ENCODE measurements at regions not wholly inside any gene's neighbourhood (a gene's known extent, or its start where the extent isn't known, plus 50 kb on each side); places are given as distances from the start of the nearest gene placed in this dataset.

- Histone ChIP-seq H3K27ac (ENCODE audit: insufficient read depth, low read depth, low read length) (no peak overlapping the region), H3K36me3 (ENCODE audit: control insufficient read depth in 2 of 2, extremely low read depth in 1 of 2, insufficient read depth in 2 of 2, low read length in 2 of 2) (no peaks in the 10 kb centered on the region), H3K4me1 (ENCODE audit: control insufficient read depth, extremely low read depth, insufficient read depth, low read length) (no peaks in the 10 kb centered on the region), H3K9me3 (replicated peaks; ENCODE audit: control insufficient read depth, insufficient read depth, low read length) (no peaks in the 10 kb centered on the region), H3K79me2 (ENCODE audit: control insufficient read depth, insufficient read depth, low read length) (no peaks in the 10 kb centered on the region), H3K4me3 (replicated peaks in 1 of 3; ENCODE audit: insufficient read depth in 1 of 3, low read depth in 1 of 3, low read length in 3 of 3) (no peak overlapping the region), H2AFZ (ENCODE audit: low read depth, low read length) (no peak overlapping the region), H4K20me1 (replicated peaks; ENCODE audit: control insufficient read depth, extremely low read depth, insufficient read depth, low read length) (no peaks in the 10 kb centered on the region), H3K9me1 (replicated peaks; ENCODE audit: control insufficient read depth, extremely low read depth, insufficient read depth, low read length) (no peaks in the 10 kb centered on the region), H3K27me3 (ENCODE audit: control insufficient read depth in 2 of 2, insufficient read depth in 2 of 2, low read length in 2 of 2) (no peaks in the 10 kb centered on the region), H3K9ac (replicated peaks; ENCODE audit: extremely low read depth, insufficient read depth, low read length) (no peak overlapping the region), H3K4me2 (ENCODE audit: insufficient read depth, low read length) (no peak overlapping the region)
- TF ChIP-seq FOS (IDR thresholded peaks at IDR 0.05; ENCODE audit: borderline replicate concordance, insufficient read depth, low read length), result no peak
- no peak for TF ChIP-seq POLR2A (IDR thresholded peaks at IDR 0.05; ENCODE audit: low read depth, low read length)
- no peak for TF ChIP-seq EZH2 (IDR thresholded peaks at IDR 0.05; ENCODE audit: borderline replicate concordance, low read depth, low read length, severe bottlenecking)
- no peak for TF ChIP-seq CTCF (IDR thresholded peaks at IDR 0.05; ENCODE audit: extremely low read depth in 1 of 2, insufficient read depth in 1 of 2, low read depth in 1 of 2, low read length in 2 of 2)
- no peak for TF ChIP-seq POLR2AphosphoS5 (IDR thresholded peaks at IDR 0.05; ENCODE audit: insufficient read depth, low read depth, low read length)
- TF ChIP-seq JUN (IDR thresholded peaks at IDR 0.05; ENCODE audit: borderline replicate concordance, insufficient read depth, insufficient read length, low read depth), result no peak
- no peak for TF ChIP-seq GATA2 (IDR thresholded peaks at IDR 0.05; ENCODE audit: insufficient read depth, insufficient read length, low read depth, low read length)
- no peak for TF ChIP-seq MAX (IDR thresholded peaks at IDR 0.05; ENCODE audit: insufficient read depth, insufficient read length)
- TF ChIP-seq MYC (IDR thresholded peaks at IDR 0.05; ENCODE audit: low read depth, low read length), result no peak
- dilution Hi-C loops (cut with MboI; ENCODE audit: extremely low pct_ligation_motif_present, low sequenced_read_pairs) (no loop called here), intact Hi-C loops (cut with micrococcal nuclease) (no loop called here)
- BruUV-seq (replicated peaks), result no TSS peak
- no peak for DNase-seq (ENCODE audit: low read depth, low spot score)
- POLR2A ChIA-PET, result no interaction called here
- CTCF ChIA-PET, result no interaction called here
- no peak for FAIRE-seq
These were observed 499.8 kb upstream of the GCFC2 start for GRCh38 chr2:76210551-76210950.

All from endothelial cell of umbilical vein (primary cell).